HG03103 (cell line): ENCODE measurements at regions not wholly inside any gene's neighbourhood (a gene's known extent, or its start where the extent isn't known, plus 50 kb on each side); places are given as distances from the start of the nearest gene placed in this dataset.

Experiments used
- ATAC-seq: cut with Tn5 transposase; IDR thresholded peaks from one replicate; pipeline ENCODE4 v1.9.1; 2021; ENCODE audit warnings: low read depth; ENCODE audit not compliant: unreplicated experiment

GRCh38 chr12:60027266-60027665 is 431.4 kb downstream of the SLC16A7 start:
- ATAC-seq: no peak

GRCh38 chr12:60034147-60034546 is 438.3 kb downstream of the SLC16A7 start:
- no peak for ATAC-seq

- ATAC-seq: no peak
Measured at GRCh38 chr12:60035835-60036234, 440.0 kb downstream of the SLC16A7 start.

GRCh38 chr12:60042835-60043234 is 447.0 kb downstream of the SLC16A7 start:
- no peak for ATAC-seq

- ATAC-seq: no peak
Measured at GRCh38 chr12:60043236-60043635, 447.4 kb downstream of the SLC16A7 start.

GRCh38 chr12:60052483-60052882 is 456.7 kb downstream of the SLC16A7 start:
- no peak for ATAC-seq

- no peak for ATAC-seq
Measured at GRCh38 chr12:60059180-60059579, 463.4 kb downstream of the SLC16A7 start.

GRCh38 chr12:60066655-60067054 is 470.8 kb downstream of the SLC16A7 start:
- no peak for ATAC-seq

- ATAC-seq: no peak
Measured at GRCh38 chr12:60070552-60070951, 474.7 kb downstream of the SLC16A7 start.

- no peak for ATAC-seq
Measured at GRCh38 chr12:60071759-60072191, 475.9 kb downstream of the SLC16A7 start.

GRCh38 chr12:60072911-60073310 is 477.1 kb downstream of the SLC16A7 start:
- ATAC-seq: no peak

- ATAC-seq: no peak
Measured at GRCh38 chr12:60075091-60075490, 479.3 kb downstream of the SLC16A7 start.

GRCh38 chr12:60078026-60078425 is 482.2 kb downstream of the SLC16A7 start:
- ATAC-seq: no peak

GRCh38 chr12:60093428-60093827 is 497.6 kb downstream of the SLC16A7 start:
- no peak for ATAC-seq

- ATAC-seq: no peak
Measured at GRCh38 chr12:60094436-60094835, 498.6 kb downstream of the SLC16A7 start.

- ATAC-seq: no peak
Measured at GRCh38 chr12:60096727-60097126, 500.9 kb downstream of the SLC16A7 start.

GRCh38 chr12:60100160-60100559 is 504.3 kb downstream of the SLC16A7 start:
- ATAC-seq: no peak

- no peak for ATAC-seq
Measured at GRCh38 chr12:60100852-60101251, 505.0 kb downstream of the SLC16A7 start.

- no peak for ATAC-seq
Measured at GRCh38 chr12:60101715-60102114, 505.9 kb downstream of the SLC16A7 start.

- no peak for ATAC-seq
Measured at GRCh38 chr12:60106214-60106613, 510.4 kb downstream of the SLC16A7 start.

GRCh38 chr12:60107992-60108391 is 512.2 kb downstream of the SLC16A7 start:
- no peak for ATAC-seq

- ATAC-seq: no peak
Measured at GRCh38 chr12:60112063-60112462, 516.2 kb downstream of the SLC16A7 start.

GRCh38 chr12:60112763-60113162 is 516.9 kb downstream of the SLC16A7 start:
- ATAC-seq: no peak
